ENCODE measurements at regions not wholly inside any gene's neighbourhood (a gene's known extent, or its start where the extent isn't known, plus 50 kb on each side); places are given as distances from the start of the nearest gene placed in this dataset.

GRCh38 chr16:9603316-9603715, 511.9 kb downstream of the HAPSTR1 start:
- no peak overlapping the region for H3K27ac ChIP-seq (ENCODE audit: low read depth, low read length)
- H3K9ac ChIP-seq (ENCODE audit: low read depth, low read length) = no peak overlapping the region
- no peaks in the 10 kb centered on the region for H3K36me3 ChIP-seq (ENCODE audit: control insufficient read depth, insufficient read depth, low read length)
- no peaks in the 10 kb centered on the region for H3K27me3 ChIP-seq (ENCODE audit: control insufficient read depth, insufficient read depth, low read length)
- no peaks in the 10 kb centered on the region for H3K9me3 ChIP-seq (ENCODE audit: control insufficient read depth, insufficient read depth, low read length)
- H3K4me1 ChIP-seq (ENCODE audit: control insufficient read depth, insufficient read depth, low read length) = no peaks in the 10 kb centered on the region
- no peak overlapping the region for H3K4me3 ChIP-seq (ENCODE audit: low read depth, low read length)

DNA sequence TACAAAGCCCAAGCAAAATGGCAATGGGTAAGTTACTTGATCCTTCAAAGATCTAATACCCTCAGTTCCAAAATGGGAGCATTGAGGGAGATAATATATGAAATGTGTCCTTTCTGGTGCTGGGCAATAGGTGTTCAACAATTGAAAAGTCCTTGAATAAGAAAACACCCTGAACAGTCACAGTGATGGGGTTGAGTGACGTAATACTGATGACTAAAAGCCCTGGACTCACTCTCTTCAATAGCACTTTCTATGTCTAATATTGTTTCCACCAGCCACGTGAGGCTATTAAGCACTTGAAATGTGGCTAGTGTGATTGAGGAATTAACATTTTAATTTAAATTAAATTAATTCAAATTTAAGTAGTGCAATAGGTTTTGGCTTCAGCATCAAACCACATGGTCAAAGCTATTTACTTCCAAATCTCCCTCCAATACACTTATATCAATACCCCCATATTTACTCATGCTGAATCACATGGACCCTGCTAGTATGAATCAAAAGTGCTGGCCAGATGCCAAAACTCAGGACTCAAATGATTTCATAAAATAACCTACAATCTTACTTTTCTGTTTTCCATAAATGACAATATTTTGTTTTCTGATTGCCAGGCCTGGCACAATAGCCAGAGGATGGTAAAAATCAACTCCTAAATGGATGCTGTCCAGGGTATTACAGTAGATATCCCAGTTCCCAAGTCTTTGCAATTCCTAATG, 516.2 kb downstream of the HAPSTR1 start:
- Histone ChIP-seq H3K4me1 (ENCODE audit: control insufficient read depth, insufficient read depth, low read length) (peaks cover 3% of the 10 kb centered on the region; the same call in 1 of the 2 replicates), H3K4me3 (ENCODE audit: low read depth, low read length) (no peak overlapping the region), H3K27me3 (ENCODE audit: control insufficient read depth, insufficient read depth, low read length) (no peaks in the 10 kb centered on the region), H3K36me3 (ENCODE audit: control insufficient read depth, insufficient read depth, low read length) (no peaks in the 10 kb centered on the region), H3K9ac (ENCODE audit: low read depth, low read length) (no peak overlapping the region), H3K9me3 (ENCODE audit: control insufficient read depth, insufficient read depth, low read length) (no peaks in the 10 kb centered on the region), H3K27ac (ENCODE audit: low read depth, low read length) (no peak overlapping the region)

DNA sequence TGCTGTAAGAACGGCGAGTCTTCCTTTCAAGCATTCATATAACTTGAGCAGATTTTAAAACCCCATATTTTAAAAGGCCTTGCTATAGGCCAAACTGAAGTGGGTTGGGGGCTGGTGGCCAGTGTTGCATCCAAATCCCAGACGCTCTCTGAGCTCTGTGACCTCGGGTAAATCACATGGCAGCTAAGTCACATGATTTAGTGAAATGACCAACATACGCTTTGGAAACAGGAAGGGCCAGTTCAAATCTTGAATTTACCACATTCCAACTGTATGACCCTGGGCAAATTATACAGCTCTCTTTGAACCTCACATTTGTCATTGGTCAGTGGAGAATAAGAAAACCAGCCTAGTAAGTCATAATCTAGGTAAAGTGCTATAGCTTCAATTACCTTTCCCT, 519.3 kb downstream of the HAPSTR1 start:
- H3K27me3 ChIP-seq (ENCODE audit: control insufficient read depth, insufficient read depth, low read length) = no peaks in the 10 kb centered on the region
- H3K4me1 ChIP-seq (ENCODE audit: control insufficient read depth, insufficient read depth, low read length) = peaks cover 7% of the 10 kb centered on the region; the same call in 1 of the 2 replicates
- H3K27ac ChIP-seq (ENCODE audit: low read depth, low read length) = no peak overlapping the region
- no peak overlapping the region for H3K9ac ChIP-seq (ENCODE audit: low read depth, low read length)
- H3K36me3 ChIP-seq (ENCODE audit: control insufficient read depth, insufficient read depth, low read length) = no peaks in the 10 kb centered on the region
- no peak overlapping the region for H3K4me3 ChIP-seq (ENCODE audit: low read depth, low read length)
- H3K9me3 ChIP-seq (ENCODE audit: control insufficient read depth, insufficient read depth, low read length) = no peaks in the 10 kb centered on the region

DNA sequence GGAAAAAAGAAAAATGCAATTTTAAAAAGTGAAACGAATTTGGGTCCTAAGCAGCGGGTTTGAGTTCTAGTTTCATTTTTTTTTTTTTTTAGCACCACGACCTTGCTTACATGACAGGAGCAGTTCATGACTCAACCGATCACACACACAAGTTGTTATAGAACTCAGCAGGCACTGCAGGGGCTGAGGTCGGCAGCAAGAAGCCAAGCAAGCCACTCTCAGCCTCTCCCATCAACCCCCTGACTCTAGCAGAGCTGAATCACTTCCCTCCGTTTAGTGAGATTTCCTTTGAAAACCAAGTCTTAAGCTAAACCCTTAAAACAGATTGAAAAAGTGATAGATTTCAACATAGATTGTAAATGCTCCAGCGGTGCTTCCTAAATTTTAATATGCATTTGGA, 520.8 kb downstream of the HAPSTR1 start:
- Histone ChIP-seq H3K4me3 (ENCODE audit: low read depth, low read length) (no peak overlapping the region), H3K9ac (ENCODE audit: low read depth, low read length) (no peak overlapping the region), H3K36me3 (ENCODE audit: control insufficient read depth, insufficient read depth, low read length) (no peaks in the 10 kb centered on the region), H3K27me3 (ENCODE audit: control insufficient read depth, insufficient read depth, low read length) (no peaks in the 10 kb centered on the region), H3K27ac (ENCODE audit: low read depth, low read length) (peak overlapping the region; percentile 11), H3K9me3 (ENCODE audit: control insufficient read depth, insufficient read depth, low read length) (no peaks in the 10 kb centered on the region), H3K4me1 (ENCODE audit: control insufficient read depth, insufficient read depth, low read length) (peaks cover 7% of the 10 kb centered on the region; the same call in 1 of the 2 replicates)

GRCh38 chr16:9614389-9614788, 522.9 kb downstream of the HAPSTR1 start:
- Histone ChIP-seq H3K4me1 (ENCODE audit: control insufficient read depth, insufficient read depth, low read length) (peaks cover 7% of the 10 kb centered on the region; the same call in 1 of the 2 replicates), H3K36me3 (ENCODE audit: control insufficient read depth, insufficient read depth, low read length) (no peaks in the 10 kb centered on the region), H3K27me3 (ENCODE audit: control insufficient read depth, insufficient read depth, low read length) (no peaks in the 10 kb centered on the region), H3K27ac (ENCODE audit: low read depth, low read length) (no peak overlapping the region), H3K9me3 (ENCODE audit: control insufficient read depth, insufficient read depth, low read length) (no peaks in the 10 kb centered on the region), H3K4me3 (ENCODE audit: low read depth, low read length) (no peak overlapping the region), H3K9ac (ENCODE audit: low read depth, low read length) (no peak overlapping the region)

GRCh38 chr16:9622268-9622667, 530.8 kb downstream of the HAPSTR1 start:
- no peaks in the 10 kb centered on the region for H3K4me1 ChIP-seq (ENCODE audit: control insufficient read depth, insufficient read depth, low read length)
- no peak overlapping the region for H3K27ac ChIP-seq (ENCODE audit: low read depth, low read length)

DNA sequence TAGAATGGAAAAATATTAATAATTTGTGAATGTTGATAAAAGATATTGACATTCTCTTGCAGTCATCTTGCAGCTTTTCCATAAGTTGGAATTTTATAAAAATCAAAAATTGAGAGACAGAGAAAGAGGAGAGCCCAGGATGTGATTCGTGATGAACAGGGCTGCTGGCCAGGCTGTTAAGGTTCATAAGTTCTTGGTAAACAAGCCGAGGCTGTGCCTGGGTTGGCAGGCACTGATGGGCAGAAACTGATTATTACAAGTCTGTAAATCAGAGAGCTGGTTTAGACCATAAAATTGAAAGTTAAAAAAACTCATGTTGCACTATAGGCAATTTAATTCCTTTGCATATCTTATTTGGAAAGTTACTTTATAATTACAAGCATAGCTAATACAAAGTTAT, 533.7 kb downstream of the HAPSTR1 start:
- no peak overlapping the region for H3K9ac ChIP-seq (ENCODE audit: low read depth, low read length)
- no peak overlapping the region for H3K27ac ChIP-seq (ENCODE audit: low read depth, low read length)
- H3K9me3 ChIP-seq (ENCODE audit: control insufficient read depth, insufficient read depth, low read length) = 0 out of 2 replicates have a peak, but pooled peaks cover 5% of the 10 kb centered on the region
- H3K4me3 ChIP-seq (ENCODE audit: low read depth, low read length) = no peak overlapping the region
- no peaks in the 10 kb centered on the region for H3K27me3 ChIP-seq (ENCODE audit: control insufficient read depth, insufficient read depth, low read length)
- no peaks in the 10 kb centered on the region for H3K4me1 ChIP-seq (ENCODE audit: control insufficient read depth, insufficient read depth, low read length)
- H3K36me3 ChIP-seq (ENCODE audit: control insufficient read depth, insufficient read depth, low read length) = no peaks in the 10 kb centered on the region

More at GRCh38 chr16:9622268-9622667, 530.8 kb downstream of the HAPSTR1 start:
- Histone ChIP-seq H3K36me3 (ENCODE audit: control insufficient read depth, insufficient read depth, low read length) (no peaks in the 10 kb centered on the region), H3K27me3 (ENCODE audit: control insufficient read depth, insufficient read depth, low read length) (no peaks in the 10 kb centered on the region), H3K9ac (ENCODE audit: low read depth, low read length) (no peak overlapping the region), H3K4me3 (ENCODE audit: low read depth, low read length) (no peak overlapping the region), H3K9me3 (ENCODE audit: control insufficient read depth, insufficient read depth, low read length) (0 out of 2 replicates have a peak, but pooled peaks cover 7% of the 10 kb centered on the region)

DNA sequence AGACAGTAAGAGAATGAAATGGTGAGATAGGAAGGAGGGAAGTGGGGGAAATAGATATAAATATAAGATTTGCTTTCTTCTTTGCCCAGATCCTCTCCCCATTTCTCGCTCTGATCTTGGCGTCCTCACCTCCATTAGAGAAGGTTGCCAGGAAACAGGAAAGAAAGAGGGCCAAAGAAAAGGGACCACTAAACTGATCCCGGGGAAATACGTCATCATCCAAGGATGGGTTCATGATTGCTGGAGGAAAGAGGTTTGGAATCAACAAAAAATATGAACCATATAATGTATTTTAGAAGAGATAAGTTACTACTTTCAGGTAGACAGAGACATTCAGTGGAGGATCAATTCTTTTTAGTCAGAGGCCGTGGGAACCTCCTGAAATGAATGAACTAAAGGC, 536.0 kb downstream of the HAPSTR1 start:
- H3K9ac ChIP-seq (ENCODE audit: low read depth, low read length) = no peak overlapping the region
- H3K27me3 ChIP-seq (ENCODE audit: control insufficient read depth, insufficient read depth, low read length) = no peaks in the 10 kb centered on the region
- no peaks in the 10 kb centered on the region for H3K36me3 ChIP-seq (ENCODE audit: control insufficient read depth, insufficient read depth, low read length)
- no peak overlapping the region for H3K4me3 ChIP-seq (ENCODE audit: low read depth, low read length)
- no peak overlapping the region for H3K27ac ChIP-seq (ENCODE audit: low read depth, low read length)
- H3K4me1 ChIP-seq (ENCODE audit: control insufficient read depth, insufficient read depth, low read length) = no peaks in the 10 kb centered on the region
- 0 out of 2 replicates have a peak, but pooled peaks cover under 1% of the 10 kb centered on the region for H3K9me3 ChIP-seq (ENCODE audit: control insufficient read depth, insufficient read depth, low read length)

GRCh38 chr16:9630119-9630518, 538.7 kb downstream of the HAPSTR1 start:
- H3K27me3 ChIP-seq (ENCODE audit: control insufficient read depth, insufficient read depth, low read length) = no peaks in the 10 kb centered on the region
- no peak overlapping the region for H3K27ac ChIP-seq (ENCODE audit: low read depth, low read length)
- no peaks in the 10 kb centered on the region for H3K4me1 ChIP-seq (ENCODE audit: control insufficient read depth, insufficient read depth, low read length)
- peaks cover 12% of the 10 kb centered on the region; the same call in 1 of the 2 replicates for H3K9me3 ChIP-seq (ENCODE audit: control insufficient read depth, insufficient read depth, low read length)
- no peak overlapping the region for H3K4me3 ChIP-seq (ENCODE audit: low read depth, low read length)
- no peak overlapping the region for H3K9ac ChIP-seq (ENCODE audit: low read depth, low read length)
- H3K36me3 ChIP-seq (ENCODE audit: control insufficient read depth, insufficient read depth, low read length) = no peaks in the 10 kb centered on the region

DNA sequence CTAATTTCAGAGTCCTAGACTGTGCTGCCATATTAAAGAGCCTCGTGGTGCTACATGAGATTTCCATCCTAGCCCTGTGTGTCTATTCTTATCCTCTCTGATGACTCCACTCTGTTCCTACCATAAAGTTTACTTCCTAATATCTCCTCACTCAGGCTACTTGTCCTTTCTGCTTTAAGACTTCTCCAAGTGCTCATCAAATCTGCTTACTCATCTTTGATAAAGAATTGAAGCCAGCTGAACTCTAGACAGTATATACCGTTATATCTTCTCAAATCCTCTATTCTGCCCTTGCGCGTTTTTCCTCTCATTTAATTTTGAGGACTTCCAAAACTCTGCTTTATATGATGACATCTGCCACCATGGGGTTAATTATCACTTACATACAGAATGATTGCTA, 539.5 kb downstream of the HAPSTR1 start:
- Histone ChIP-seq H3K9ac (ENCODE audit: low read depth, low read length) (no peak overlapping the region), H3K27me3 (ENCODE audit: control insufficient read depth, insufficient read depth, low read length) (no peaks in the 10 kb centered on the region), H3K4me3 (ENCODE audit: low read depth, low read length) (no peak overlapping the region), H3K9me3 (ENCODE audit: control insufficient read depth, insufficient read depth, low read length) (peaks cover 12% of the 10 kb centered on the region; the same call in 1 of the 2 replicates), H3K4me1 (ENCODE audit: control insufficient read depth, insufficient read depth, low read length) (no peaks in the 10 kb centered on the region), H3K27ac (ENCODE audit: low read depth, low read length) (no peak overlapping the region), H3K36me3 (ENCODE audit: control insufficient read depth, insufficient read depth, low read length) (no peaks in the 10 kb centered on the region)

GRCh38 chr16:9633844-9634243, 542.4 kb downstream of the HAPSTR1 start:
- no peak overlapping the region for H3K4me3 ChIP-seq (ENCODE audit: low read depth, low read length)
- peaks cover 12% of the 10 kb centered on the region; the same call in 1 of the 2 replicates for H3K9me3 ChIP-seq (ENCODE audit: control insufficient read depth, insufficient read depth, low read length)
- no peaks in the 10 kb centered on the region for H3K27me3 ChIP-seq (ENCODE audit: control insufficient read depth, insufficient read depth, low read length)
- no peaks in the 10 kb centered on the region for H3K36me3 ChIP-seq (ENCODE audit: control insufficient read depth, insufficient read depth, low read length)
- H3K9ac ChIP-seq (ENCODE audit: low read depth, low read length) = no peak overlapping the region
- H3K27ac ChIP-seq (ENCODE audit: low read depth, low read length) = no peak overlapping the region
- no peaks in the 10 kb centered on the region for H3K4me1 ChIP-seq (ENCODE audit: control insufficient read depth, insufficient read depth, low read length)
